Kidney epithelial cell (primary cell): ENCODE measurements at regions not wholly inside any gene's neighbourhood (a gene's known extent, or its start where the extent isn't known, plus 50 kb on each side); places are given as distances from the start of the nearest gene placed in this dataset.

Source experiments
- DNase-seq: peaks from one replicate; pipeline ENCODE4 v3.0.0-alpha.2; 2010; ENCODE audit warnings: low read depth
- H3K27me3 ChIP-seq: 2 replicates; pipeline ENCODE4 v1.6.0; 2011; ENCODE audit warnings: low read length; ENCODE audit not compliant: control insufficient read depth, insufficient read depth
- H3K36me3 ChIP-seq: 2 replicates; pipeline ENCODE4 v1.5.1; 2011; ENCODE audit warnings: low read length; ENCODE audit not compliant: control insufficient read depth, insufficient read depth
- H3K4me3 ChIP-seq: 2 replicates; pipeline ENCODE4 v1.5.1; 2011; ENCODE audit warnings: low read depth, mild to moderate bottlenecking, control low read depth, low read length
- CTCF ChIP-seq: IDR thresholded peaks from 2 replicates; pipeline ENCODE4 v1.5.1; 2011; ENCODE audit warnings: mild to moderate bottlenecking, moderate library complexity, low read length, control low read depth, inconsistent platforms; ENCODE audit not compliant: insufficient read depth, poor library complexity, severe bottlenecking

GRCh38 chr18:76750917-76751890 lies 71.2 kb upstream of the ZNF236 start:
- Histone ChIP-seq H3K36me3 (no peaks in the 10 kb centered on the region), H3K4me3 (no peak overlapping the region), H3K27me3 (no peaks in the 10 kb centered on the region)
- no peak for TF ChIP-seq CTCF
- DNase-seq = no peak

DNA sequence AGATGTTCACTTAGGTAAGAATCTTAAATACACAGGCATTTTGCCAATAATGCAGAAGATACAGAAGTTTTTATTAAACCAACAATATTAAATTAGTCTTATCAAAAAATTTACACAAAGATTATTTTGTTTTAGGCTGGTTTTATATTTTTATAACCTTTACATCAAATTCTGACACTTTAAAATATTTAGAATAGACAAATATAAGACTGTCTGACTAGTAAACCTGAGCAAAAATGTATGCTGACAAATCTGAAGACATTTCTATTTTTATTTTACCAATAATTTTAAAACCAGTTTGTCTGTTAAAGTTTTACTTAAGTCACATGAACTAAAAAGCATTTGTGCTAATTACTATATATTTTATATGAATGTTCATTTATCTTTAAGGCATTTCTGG lies 72.1 kb upstream of the ZNF236 start:
- TF ChIP-seq CTCF = no peak
- Histone ChIP-seq H3K27me3 (no peaks in the 10 kb centered on the region), H3K4me3 (no peak overlapping the region), H3K36me3 (no peaks in the 10 kb centered on the region)
- DNase-seq = no peak

- Histone ChIP-seq H3K36me3 (no peaks in the 10 kb centered on the region), H3K27me3 (no peaks in the 10 kb centered on the region), H3K4me3 (no peak overlapping the region)
- no peak for TF ChIP-seq CTCF
- DNase-seq = no peak
Observed at GRCh38 chr18:76747676-76748075, 74.7 kb upstream of the ZNF236 start.

- H3K36me3 ChIP-seq = no peaks in the 10 kb centered on the region
- no peak overlapping the region for H3K4me3 ChIP-seq
- DNase-seq = no peak
- no peak for TF ChIP-seq CTCF
- no peaks in the 10 kb centered on the region for H3K27me3 ChIP-seq
Observed at GRCh38 chr18:76741346-76741745, 81.0 kb upstream of the ZNF236 start.

DNA sequence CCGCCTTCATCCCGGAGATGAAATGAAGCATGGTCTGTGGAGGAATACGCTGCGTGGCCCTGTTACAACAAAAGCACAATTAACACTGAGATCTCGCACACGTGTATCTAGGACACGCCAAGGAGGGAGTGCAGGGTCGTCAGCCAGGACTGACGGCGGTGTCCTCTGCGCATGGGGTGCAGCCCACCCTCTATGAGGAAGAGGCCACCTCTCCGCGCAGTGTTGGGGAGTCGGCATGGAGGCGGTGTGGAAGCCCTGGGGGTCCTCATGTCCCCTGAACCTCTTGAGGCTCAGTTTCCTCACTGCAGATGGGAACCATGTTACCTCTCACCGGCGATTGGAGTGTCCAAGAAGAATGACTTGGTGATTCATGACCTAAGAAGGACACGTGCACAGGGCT lies 86.0 kb upstream of the ZNF236 start:
- no peak for DNase-seq
- Histone ChIP-seq H3K27me3 (no peaks in the 10 kb centered on the region), H3K4me3 (no peak overlapping the region), H3K36me3 (no peaks in the 10 kb centered on the region)
- TF ChIP-seq CTCF = no peak

DNA sequence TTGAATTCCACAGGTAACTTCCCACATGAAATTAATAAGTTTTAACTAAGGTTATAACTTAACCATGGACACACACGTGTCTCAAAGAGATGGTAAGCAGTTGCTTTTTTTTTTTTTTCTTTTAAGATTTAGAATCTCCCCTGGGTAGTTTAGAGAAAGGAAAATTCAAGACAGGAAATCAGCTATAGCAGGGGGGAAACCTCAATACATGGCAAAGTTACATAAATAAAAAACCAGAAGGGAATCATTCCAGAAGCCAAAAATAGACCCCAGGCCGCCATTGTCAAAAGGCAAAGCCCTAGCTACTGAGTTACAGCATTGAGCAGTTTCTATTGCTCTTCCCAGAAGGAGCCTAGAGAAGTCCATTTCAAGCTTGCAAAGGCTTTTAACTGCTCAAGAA lies 91.5 kb upstream of the ZNF236 start:
- TF ChIP-seq CTCF = no peak
- no peaks in the 10 kb centered on the region for H3K27me3 ChIP-seq
- DNase-seq = no peak
- H3K4me3 ChIP-seq = no peak overlapping the region
- no peaks in the 10 kb centered on the region for H3K36me3 ChIP-seq
